OCI-LY1 (cell line): ENCODE measurements at regions not wholly inside any gene's neighbourhood (a gene's known extent, or its start where the extent isn't known, plus 50 kb on each side); places are given as distances from the start of the nearest gene placed in this dataset.

Source experiments
- H2AFZ ChIP-seq: fragments of 200-600 bp; sonication (generic), shearing (Covaris generic); 2 replicates; pipeline ENCODE4 v1.6.0; 2014; ENCODE audit warnings: antibody characterized with exemption, mild to moderate bottlenecking, low read length
- H3F3A ChIP-seq: fragments of 200-600 bp; sonication (generic), shearing (Covaris generic); 2 replicates; pipeline ENCODE4 v1.6.0; 2014; ENCODE audit warnings: mild to moderate bottlenecking, antibody characterized with exemption, low read length, moderate library complexity; ENCODE audit not compliant: insufficient read depth
- H3K27ac ChIP-seq: fragments of 200-600 bp; sonication (generic); 2 replicates; pipeline ENCODE4 v1.5.1; 2014; ENCODE audit warnings: low read length, mixed run types, mild to moderate bottlenecking, low read depth; ENCODE audit not compliant: poor library complexity, severe bottlenecking
- H3K27me3 ChIP-seq: fragments of 200-600 bp; sonication (generic); 2 replicates; pipeline ENCODE4 v1.6.0; 2014; ENCODE audit warnings: antibody characterized with exemption, mild to moderate bottlenecking, low read length, moderate library complexity; ENCODE audit not compliant: insufficient read depth
- H3K36me3 ChIP-seq: fragments of 200-600 bp; sonication (generic); 2 replicates; pipeline ENCODE4 v1.6.1; 2014; ENCODE audit warnings: mild to moderate bottlenecking, antibody characterized with exemption, low read length, moderate library complexity, mixed read lengths; ENCODE audit not compliant: insufficient read depth
- H3K4me1 ChIP-seq: fragments of 200-600 bp; sonication (generic); 2 replicates; pipeline ENCODE4 v1.5.1; 2014; ENCODE audit warnings: mild to moderate bottlenecking, low read length, moderate library complexity; ENCODE audit not compliant: insufficient read depth, severe bottlenecking
- H3K4me2 ChIP-seq: fragments of 200-600 bp; sonication (generic), shearing (Covaris generic); 2 replicates; pipeline ENCODE4 v1.6.1; 2014; ENCODE audit warnings: low read length
- H3K4me3 ChIP-seq: fragments of 200-600 bp; sonication (generic); 2 replicates; pipeline ENCODE4 v1.5.1; 2014; ENCODE audit warnings: low read length, low read depth, mild to moderate bottlenecking, mixed read lengths; ENCODE audit not compliant: poor library complexity, severe bottlenecking
- H3K79me2 ChIP-seq: fragments of 200-600 bp; shearing (Covaris generic); 2 replicates; pipeline ENCODE4 v1.6.1; 2016; ENCODE audit warnings: mixed run types, low read length, mixed read lengths; ENCODE audit not compliant: insufficient read depth
- H3K9ac ChIP-seq: fragments of 200-600 bp; sonication (generic), shearing (Covaris generic); 2 replicates; pipeline ENCODE4 v1.6.1; 2014; ENCODE audit warnings: mild to moderate bottlenecking, low read length, mixed read lengths
- H3K9me2 ChIP-seq: fragments of 200-600 bp; sonication (generic), shearing (Covaris generic); 2 replicates; pipeline ENCODE4 v1.6.1; 2014; ENCODE audit warnings: low read depth, mild to moderate bottlenecking, low read length, mixed read lengths
- H3K9me3 ChIP-seq: fragments of 200-600 bp; shearing (Covaris generic); 2 replicates; pipeline ENCODE4 v1.6.1; 2014; ENCODE audit warnings: low read length, mixed read lengths
- H4K20me1 ChIP-seq: fragments of 200-600 bp; sonication (generic), shearing (Covaris generic); 2 replicates; pipeline ENCODE4 v1.6.0; 2016; ENCODE audit warnings: mild to moderate bottlenecking, low read length; ENCODE audit not compliant: insufficient read depth
- CTCF ChIP-seq: fragments of 200-600 bp; sonication (generic), shearing (Covaris generic); IDR thresholded peaks from 2 replicates; pipeline ENCODE4 v1.5.1; 2017; ENCODE audit warnings: mild to moderate bottlenecking, antibody characterized with exemption, low read length, moderate library complexity, mixed read lengths
- EZH2 ChIP-seq: fragments of 200-600 bp; sonication (generic), shearing (Covaris generic); IDR thresholded peaks from 2 replicates; pipeline ENCODE4 v1.8.0; 2017; ENCODE audit warnings: borderline replicate concordance, mixed run types, mild to moderate bottlenecking, antibody characterized with exemption, low read length, moderate library complexity, mixed read lengths

GRCh38 chr19:30930941-30931706 lies 418.1 kb downstream of the TSHZ3 start:
- no peak overlapping the region for H2AFZ ChIP-seq
- no peaks in the 10 kb centered on the region for H3K27me3 ChIP-seq
- H3F3A ChIP-seq, result no peaks in the 10 kb centered on the region
- H3K4me2 ChIP-seq, result no peak overlapping the region
- H3K27ac ChIP-seq, result no peak overlapping the region
- H3K9me2 ChIP-seq, result no peaks in the 10 kb centered on the region
- H3K4me1 ChIP-seq, result no peaks in the 10 kb centered on the region
- H3K4me3 ChIP-seq, result no peak overlapping the region
- no peaks in the 10 kb centered on the region for H4K20me1 ChIP-seq
- no peaks in the 10 kb centered on the region for H3K79me2 ChIP-seq
- H3K9ac ChIP-seq, result no peak overlapping the region
- H3K9me3 ChIP-seq, result no peaks in the 10 kb centered on the region
- H3K36me3 ChIP-seq, result no peaks in the 10 kb centered on the region; the same call in 1 of the 2 replicates
- TF ChIP-seq EZH2 (no peak), CTCF (no peak)

GRCh38 chr19:30927705-30928104 lies 421.5 kb downstream of the TSHZ3 start:
- Histone ChIP-seq H3K36me3 (no peaks in the 10 kb centered on the region; the same call in 1 of the 2 replicates), H3K9me2 (no peaks in the 10 kb centered on the region), H2AFZ (no peak overlapping the region), H3K4me2 (no peak overlapping the region), H3K27ac (no peak overlapping the region), H4K20me1 (no peaks in the 10 kb centered on the region), H3K9ac (no peak overlapping the region), H3K4me3 (no peak overlapping the region), H3K27me3 (no peaks in the 10 kb centered on the region), H3K79me2 (no peaks in the 10 kb centered on the region), H3K9me3 (no peaks in the 10 kb centered on the region), H3F3A (no peaks in the 10 kb centered on the region), H3K4me1 (no peaks in the 10 kb centered on the region)
- no peak for TF ChIP-seq EZH2
- TF ChIP-seq CTCF, result no peak

DNA sequence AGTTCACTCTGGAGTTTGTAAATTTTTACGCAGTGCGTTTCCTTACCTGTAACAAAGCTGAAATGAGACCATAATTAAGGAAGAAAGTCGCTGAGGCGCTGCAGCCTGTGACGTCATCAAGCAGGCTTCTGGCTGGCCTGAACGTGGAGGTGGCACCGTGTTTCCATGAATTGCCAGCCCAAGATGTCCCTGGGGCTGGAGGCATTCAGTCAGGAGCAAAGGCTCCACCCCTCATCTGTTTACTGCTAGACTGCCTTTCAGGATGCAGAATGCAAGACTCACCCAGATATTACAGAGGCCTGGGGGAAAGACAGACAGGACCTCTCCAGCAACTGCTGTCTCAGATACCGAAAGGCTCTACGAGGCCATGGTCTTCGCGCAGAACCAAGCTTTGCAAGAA lies 424.6 kb downstream of the TSHZ3 start:
- Histone ChIP-seq H3K4me3 (no peak overlapping the region), H3K27me3 (no peaks in the 10 kb centered on the region), H3F3A (no peaks in the 10 kb centered on the region), H4K20me1 (no peaks in the 10 kb centered on the region), H3K36me3 (no peaks in the 10 kb centered on the region; the same call in 1 of the 2 replicates), H3K27ac (no peak overlapping the region), H3K9me3 (no peaks in the 10 kb centered on the region), H3K9ac (no peak overlapping the region), H3K4me1 (no peaks in the 10 kb centered on the region), H3K9me2 (no peaks in the 10 kb centered on the region), H3K4me2 (no peak overlapping the region), H3K79me2 (no peaks in the 10 kb centered on the region), H2AFZ (no peak overlapping the region)
- no peak for TF ChIP-seq CTCF
- no peak for TF ChIP-seq EZH2
